ENCODE measurements at regions not wholly inside any gene's neighbourhood (a gene's known extent, or its start where the extent isn't known, plus 50 kb on each side); places are given as distances from the start of the nearest gene placed in this dataset.

GRCh38 chr5:175238326-175238725 lies 205.7 kb downstream of the DRD1 start:
- no peak for TF ChIP-seq CTCF (IDR thresholded peaks at IDR 0.05)
- Histone ChIP-seq H3K27me3 (no peaks in the 10 kb centered on the region), H3K9me3 (no peaks in the 10 kb centered on the region)

GRCh38 chr5:175236176-175236575 lies 207.8 kb downstream of the DRD1 start:
- H3K4me1 ChIP-seq (ENCODE audit: control insufficient read depth in 1 of 2, insufficient read depth in 1 of 2, low read depth in 1 of 2, low read length in 1 of 2) = no peaks in the 10 kb centered on the region
- TF ChIP-seq CTCF (IDR thresholded peaks at IDR 0.05) = no peak
- H3K27me3 ChIP-seq = no peaks in the 10 kb centered on the region
- no peaks in the 10 kb centered on the region for H3K9me3 ChIP-seq
- H3K4me3 ChIP-seq (ENCODE audit: low read depth in 1 of 2, low read length in 1 of 2) = no peak overlapping the region
- H3K27ac ChIP-seq = no peak overlapping the region
- H3K36me3 ChIP-seq = no peaks in the 10 kb centered on the region

More at GRCh38 chr5:175238326-175238725, 205.7 kb downstream of the DRD1 start:
- no peaks in the 10 kb centered on the region for H3K36me3 ChIP-seq
- H3K27ac ChIP-seq = no peak overlapping the region
- H3K4me3 ChIP-seq (ENCODE audit: low read depth in 1 of 2, low read length in 1 of 2) = no peak overlapping the region
- H3K4me1 ChIP-seq (ENCODE audit: control insufficient read depth in 1 of 2, insufficient read depth in 1 of 2, low read depth in 1 of 2, low read length in 1 of 2) = no peaks in the 10 kb centered on the region

- Histone ChIP-seq H3K4me3 (ENCODE audit: low read depth in 1 of 2, low read length in 1 of 2) (no peak overlapping the region), H3K4me1 (ENCODE audit: control insufficient read depth in 1 of 2, insufficient read depth in 1 of 2, low read depth in 1 of 2, low read length in 1 of 2) (no peaks in the 10 kb centered on the region), H3K27ac (no peak overlapping the region), H3K27me3 (no peaks in the 10 kb centered on the region), H3K36me3 (no peaks in the 10 kb centered on the region), H3K9me3 (no peaks in the 10 kb centered on the region)
- TF ChIP-seq CTCF (IDR thresholded peaks at IDR 0.05) = no peak
Measured at GRCh38 chr5:175235251-175235960, 208.6 kb downstream of the DRD1 start.

GRCh38 chr5:175230299-175230698 lies 213.7 kb downstream of the DRD1 start:
- Histone ChIP-seq H3K36me3 (no peaks in the 10 kb centered on the region), H3K9me3 (no peaks in the 10 kb centered on the region), H3K4me3 (ENCODE audit: low read depth in 1 of 2, low read length in 1 of 2) (no peak overlapping the region), H3K27me3 (no peaks in the 10 kb centered on the region), H3K4me1 (ENCODE audit: control insufficient read depth in 1 of 2, insufficient read depth in 1 of 2, low read depth in 1 of 2, low read length in 1 of 2) (no peaks in the 10 kb centered on the region), H3K27ac (no peak overlapping the region)
- no peak for TF ChIP-seq CTCF (IDR thresholded peaks at IDR 0.05)

- no peak overlapping the region for H3K27ac ChIP-seq
- no peaks in the 10 kb centered on the region for H3K27me3 ChIP-seq
- no peaks in the 10 kb centered on the region for H3K9me3 ChIP-seq
- no peaks in the 10 kb centered on the region for H3K36me3 ChIP-seq
- no peaks in the 10 kb centered on the region for H3K4me1 ChIP-seq (ENCODE audit: control insufficient read depth in 1 of 2, insufficient read depth in 1 of 2, low read depth in 1 of 2, low read length in 1 of 2)
- no peak overlapping the region for H3K4me3 ChIP-seq (ENCODE audit: low read depth in 1 of 2, low read length in 1 of 2)
- TF ChIP-seq CTCF (IDR thresholded peaks at IDR 0.05) = no peak
Measured at GRCh38 chr5:175226506-175226905, 217.5 kb downstream of the DRD1 start.
